Keratinocyte (primary cell): ENCODE measurements at regions not wholly inside any gene's neighbourhood (a gene's known extent, or its start where the extent isn't known, plus 50 kb on each side); places are given as distances from the start of the nearest gene placed in this dataset.

Source experiments
- EZH2 ChIP-seq: IDR thresholded peaks from one replicate; pipeline ENCODE4 v1.6.1; 2012; ENCODE audit warnings: inconsistent platforms, mild to moderate bottlenecking, low read length, moderate library complexity
- TF ChIP-seq, protein P1 (sequence below), 3 experiments: IDR thresholded peaks in 1 of 3; conservative IDR thresholded peaks in 1 of 3; optimal IDR thresholded peaks in 1 of 3; 2 replicates in 2 of 3; 3 replicates in 1 of 3; pipeline versions ENCODE3 to v1.5.1; 2011; ENCODE audit warnings: low read length in 3 of 3, mild to moderate bottlenecking in 3 of 3, moderate library complexity in 2 of 3, control low read depth in 1 of 3, inconsistent platforms in 1 of 3; ENCODE audit not compliant: insufficient read depth in 2 of 3; ENCODE audit errors: extremely low read depth in 1 of 3

DNA sequence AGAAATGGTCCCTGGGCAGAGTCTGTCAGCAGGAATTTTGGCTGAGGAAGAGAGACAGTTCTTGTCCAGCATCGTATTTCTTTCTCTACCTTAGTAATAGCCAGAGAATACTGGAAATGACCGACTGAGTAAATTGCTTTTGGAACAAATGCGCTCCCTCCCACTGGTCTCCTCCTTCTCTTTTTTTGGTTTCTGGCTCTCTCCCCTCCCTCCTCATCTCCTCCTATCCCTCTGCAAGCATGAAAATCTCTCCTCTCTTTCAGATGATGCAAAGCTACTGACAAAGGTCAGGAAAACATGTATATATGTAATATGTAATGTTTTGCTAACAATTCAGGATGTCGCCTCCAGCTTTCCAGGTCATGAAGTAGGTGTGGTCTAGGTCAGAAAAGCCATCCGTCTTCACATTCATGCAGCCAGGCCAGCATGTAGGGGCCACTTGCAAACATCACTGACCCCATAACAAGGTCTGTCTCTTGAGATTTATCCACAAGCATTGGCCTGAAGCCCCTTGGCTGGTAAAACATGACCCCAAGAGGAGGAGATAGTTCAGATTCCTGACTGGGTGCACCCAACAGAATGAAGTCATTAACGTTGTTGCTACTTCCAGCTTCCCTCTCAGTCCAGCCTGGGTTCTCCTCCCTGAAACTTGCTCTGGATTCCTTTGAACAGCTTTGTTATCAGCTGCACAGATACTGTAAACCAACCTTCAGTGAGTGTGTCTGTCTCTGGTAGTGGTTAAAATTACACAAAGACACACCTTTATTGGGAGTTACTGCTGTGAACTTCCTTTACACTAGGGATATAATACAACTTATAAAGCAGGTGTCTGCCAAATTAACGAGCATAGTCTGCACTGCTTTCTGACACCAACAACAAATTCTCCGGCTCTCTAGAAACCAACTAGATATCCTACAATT is 864.4 kb upstream of the KLHL29 start:
- TF ChIP-seq, protein P1, sequence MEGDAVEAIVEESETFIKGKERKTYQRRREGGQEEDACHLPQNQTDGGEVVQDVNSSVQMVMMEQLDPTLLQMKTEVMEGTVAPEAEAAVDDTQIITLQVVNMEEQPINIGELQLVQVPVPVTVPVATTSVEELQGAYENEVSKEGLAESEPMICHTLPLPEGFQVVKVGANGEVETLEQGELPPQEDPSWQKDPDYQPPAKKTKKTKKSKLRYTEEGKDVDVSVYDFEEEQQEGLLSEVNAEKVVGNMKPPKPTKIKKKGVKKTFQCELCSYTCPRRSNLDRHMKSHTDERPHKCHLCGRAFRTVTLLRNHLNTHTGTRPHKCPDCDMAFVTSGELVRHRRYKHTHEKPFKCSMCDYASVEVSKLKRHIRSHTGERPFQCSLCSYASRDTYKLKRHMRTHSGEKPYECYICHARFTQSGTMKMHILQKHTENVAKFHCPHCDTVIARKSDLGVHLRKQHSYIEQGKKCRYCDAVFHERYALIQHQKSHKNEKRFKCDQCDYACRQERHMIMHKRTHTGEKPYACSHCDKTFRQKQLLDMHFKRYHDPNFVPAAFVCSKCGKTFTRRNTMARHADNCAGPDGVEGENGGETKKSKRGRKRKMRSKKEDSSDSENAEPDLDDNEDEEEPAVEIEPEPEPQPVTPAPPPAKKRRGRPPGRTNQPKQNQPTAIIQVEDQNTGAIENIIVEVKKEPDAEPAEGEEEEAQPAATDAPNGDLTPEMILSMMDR (optimal IDR thresholded peaks at IDR 0.05 in 1 of 3, IDR thresholded peaks at IDR 0.05 in 1 of 3, conservative IDR thresholded peaks at IDR 0.05 in 1 of 3; ENCODE audit: extremely low read depth in 1 of 3, insufficient read depth in 2 of 3, low read length in 3 of 3): no peak
- TF ChIP-seq EZH2: no peak
